ENCODE measurements at regions not wholly inside any gene's neighbourhood (a gene's known extent, or its start where the extent isn't known, plus 50 kb on each side); places are given as distances from the start of the nearest gene placed in this dataset.

DNA sequence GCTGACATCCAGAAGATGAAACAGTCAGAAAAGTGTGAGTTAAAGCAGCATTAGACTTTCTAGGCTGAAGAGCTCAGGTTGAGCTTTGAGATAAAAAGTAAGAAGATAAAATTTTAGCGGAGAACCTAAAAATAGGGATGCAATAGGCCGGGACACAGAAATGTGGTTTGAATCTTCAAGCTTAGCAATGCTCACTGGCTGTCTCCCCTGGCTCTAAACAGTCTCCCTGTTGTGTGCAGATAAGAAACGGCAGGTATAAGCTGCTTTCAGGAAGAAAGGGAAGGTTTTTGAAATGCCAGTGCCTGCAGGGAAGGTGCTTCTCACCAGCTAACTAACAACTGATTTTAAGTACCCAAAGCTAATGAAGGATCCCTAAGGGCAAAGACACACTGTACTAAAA lies 718.7 kb upstream of the SGO1 start (continued):
- no peak for TF ChIP-seq SNAI2 (CRISPR knock-in tag; IDR thresholded peaks at IDR 0.05)

DNA sequence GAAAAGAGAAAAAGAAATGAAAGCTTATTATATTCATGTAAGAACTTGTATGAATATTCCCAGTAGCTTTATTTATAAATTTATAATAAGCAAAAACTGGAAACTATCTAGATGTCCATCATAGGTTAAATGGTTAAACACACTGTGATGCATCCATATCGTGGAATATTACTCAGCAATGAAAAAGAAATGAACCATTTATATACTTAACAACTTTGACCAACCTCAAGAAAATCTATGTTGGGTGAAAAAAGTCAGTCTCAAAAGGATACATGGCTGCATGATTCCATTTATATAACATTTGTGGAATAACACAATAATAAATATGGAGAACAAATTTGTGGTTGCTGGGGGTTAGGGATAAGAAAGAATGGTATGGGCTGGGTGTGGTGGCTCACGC lies 713.0 kb upstream of the SGO1 start:
- TF ChIP-seq, protein P1, sequence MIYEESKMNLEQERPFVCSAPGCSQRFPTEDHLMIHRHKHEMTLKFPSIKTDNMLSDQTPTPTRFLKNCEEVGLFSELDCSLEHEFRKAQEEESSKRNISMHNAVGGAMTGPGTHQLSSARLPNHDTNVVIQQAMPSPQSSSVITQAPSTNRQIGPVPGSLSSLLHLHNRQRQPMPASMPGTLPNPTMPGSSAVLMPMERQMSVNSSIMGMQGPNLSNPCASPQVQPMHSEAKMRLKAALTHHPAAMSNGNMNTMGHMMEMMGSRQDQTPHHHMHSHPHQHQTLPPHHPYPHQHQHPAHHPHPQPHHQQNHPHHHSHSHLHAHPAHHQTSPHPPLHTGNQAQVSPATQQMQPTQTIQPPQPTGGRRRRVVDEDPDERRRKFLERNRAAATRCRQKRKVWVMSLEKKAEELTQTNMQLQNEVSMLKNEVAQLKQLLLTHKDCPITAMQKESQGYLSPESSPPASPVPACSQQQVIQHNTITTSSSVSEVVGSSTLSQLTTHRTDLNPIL (CRISPR knock-in tag; IDR thresholded peaks at IDR 0.05; ENCODE audit: low read depth) = no peak
- TF ChIP-seq ESRRG (CRISPR knock-in tag; IDR thresholded peaks at IDR 0.05) = no peak
- no peak for TF ChIP-seq PATZ1 (CRISPR knock-in tag; IDR thresholded peaks at IDR 0.05; ENCODE audit: borderline replicate concordance)
- no peak for TF ChIP-seq TCF4 (CRISPR knock-in tag; IDR thresholded peaks at IDR 0.05; ENCODE audit: borderline replicate concordance)
- TF ChIP-seq, protein P2, sequence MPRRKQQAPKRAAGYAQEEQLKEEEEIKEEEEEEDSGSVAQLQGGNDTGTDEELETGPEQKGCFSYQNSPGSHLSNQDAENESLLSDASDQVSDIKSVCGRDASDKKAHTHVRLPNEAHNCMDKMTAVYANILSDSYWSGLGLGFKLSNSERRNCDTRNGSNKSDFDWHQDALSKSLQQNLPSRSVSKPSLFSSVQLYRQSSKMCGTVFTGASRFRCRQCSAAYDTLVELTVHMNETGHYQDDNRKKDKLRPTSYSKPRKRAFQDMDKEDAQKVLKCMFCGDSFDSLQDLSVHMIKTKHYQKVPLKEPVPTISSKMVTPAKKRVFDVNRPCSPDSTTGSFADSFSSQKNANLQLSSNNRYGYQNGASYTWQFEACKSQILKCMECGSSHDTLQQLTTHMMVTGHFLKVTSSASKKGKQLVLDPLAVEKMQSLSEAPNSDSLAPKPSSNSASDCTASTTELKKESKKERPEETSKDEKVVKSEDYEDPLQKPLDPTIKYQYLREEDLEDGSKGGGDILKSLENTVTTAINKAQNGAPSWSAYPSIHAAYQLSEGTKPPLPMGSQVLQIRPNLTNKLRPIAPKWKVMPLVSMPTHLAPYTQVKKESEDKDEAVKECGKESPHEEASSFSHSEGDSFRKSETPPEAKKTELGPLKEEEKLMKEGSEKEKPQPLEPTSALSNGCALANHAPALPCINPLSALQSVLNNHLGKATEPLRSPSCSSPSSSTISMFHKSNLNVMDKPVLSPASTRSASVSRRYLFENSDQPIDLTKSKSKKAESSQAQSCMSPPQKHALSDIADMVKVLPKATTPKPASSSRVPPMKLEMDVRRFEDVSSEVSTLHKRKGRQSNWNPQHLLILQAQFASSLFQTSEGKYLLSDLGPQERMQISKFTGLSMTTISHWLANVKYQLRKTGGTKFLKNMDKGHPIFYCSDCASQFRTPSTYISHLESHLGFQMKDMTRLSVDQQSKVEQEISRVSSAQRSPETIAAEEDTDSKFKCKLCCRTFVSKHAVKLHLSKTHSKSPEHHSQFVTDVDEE (CRISPR knock-in tag; IDR thresholded peaks at IDR 0.05) = no peak
- TF ChIP-seq PPARA (CRISPR knock-in tag; IDR thresholded peaks at IDR 0.05; ENCODE audit: borderline replicate concordance) = no peak
- no peak for TF ChIP-seq OSR1 (CRISPR knock-in tag; IDR thresholded peaks at IDR 0.05)
- no peak for TF ChIP-seq BACH2 (CRISPR knock-in tag; IDR thresholded peaks at IDR 0.05; ENCODE audit: borderline replicate concordance)
- no peak for TF ChIP-seq GLIS3 (CRISPR knock-in tag; IDR thresholded peaks at IDR 0.05)
- TF ChIP-seq ZNF565 (CRISPR knock-in tag; conservative IDR thresholded peaks at IDR 0.05; ENCODE audit: low read depth) = no peak
- no peak for TF ChIP-seq SNAI2 (CRISPR knock-in tag; IDR thresholded peaks at IDR 0.05)
- TF ChIP-seq RARB (CRISPR knock-in tag; IDR thresholded peaks at IDR 0.05) = no peak
- no peak for TF ChIP-seq ZFP3 (CRISPR knock-in tag; IDR thresholded peaks at IDR 0.05)
- ATAC-seq = no peak

- no peak for TF ChIP-seq ZFP3 (CRISPR knock-in tag; IDR thresholded peaks at IDR 0.05)
- TF ChIP-seq CSDC2 (CRISPR knock-in tag; IDR thresholded peaks at IDR 0.05) = no peak
- no peak for TF ChIP-seq TCF4 (CRISPR knock-in tag; IDR thresholded peaks at IDR 0.05; ENCODE audit: borderline replicate concordance)
- TF ChIP-seq PATZ1 (CRISPR knock-in tag; IDR thresholded peaks at IDR 0.05; ENCODE audit: borderline replicate concordance) = no peak
- no peak for TF ChIP-seq BACH2 (CRISPR knock-in tag; IDR thresholded peaks at IDR 0.05; ENCODE audit: borderline replicate concordance)
- TF ChIP-seq ESRRG (CRISPR knock-in tag; IDR thresholded peaks at IDR 0.05) = no peak
- TF ChIP-seq SNAI2 (CRISPR knock-in tag; IDR thresholded peaks at IDR 0.05) = no peak
- ATAC-seq = no peak
Observed at GRCh38 chr3:20890111-20890519, 704.1 kb upstream of the SGO1 start.

DNA sequence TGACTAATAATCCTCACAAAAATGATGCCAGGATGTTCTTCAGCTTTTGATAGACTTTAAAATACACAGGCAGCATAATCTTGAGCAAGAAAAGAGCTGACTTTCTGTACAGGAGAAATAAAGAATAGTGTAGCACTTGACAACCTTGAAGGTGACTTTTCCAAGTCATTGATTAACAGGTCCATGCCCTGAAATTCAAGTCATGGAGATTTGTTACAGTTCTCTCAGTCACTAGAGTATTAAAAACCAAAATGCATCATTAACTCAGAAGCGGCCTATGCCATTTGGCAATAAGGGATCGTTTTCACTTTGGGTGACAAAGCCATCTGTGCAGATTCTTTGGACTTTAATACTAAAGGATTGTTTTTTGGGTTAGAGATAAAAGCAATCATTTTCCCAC lies 692.7 kb upstream of the SGO1 start:
- no peak for ATAC-seq
- TF ChIP-seq SNAI2 (CRISPR knock-in tag; IDR thresholded peaks at IDR 0.05) (no peak), ISL1 (CRISPR knock-in tag; IDR thresholded peaks at IDR 0.05) (no peak), ARNTL (CRISPR knock-in tag; IDR thresholded peaks at IDR 0.05; ENCODE audit: borderline replicate concordance, low read depth) (no peak), ZNF70 (CRISPR knock-in tag; IDR thresholded peaks at IDR 0.05) (no peak), ZFP30 (CRISPR knock-in tag; IDR thresholded peaks at IDR 0.05) (no peak), ZNF565 (CRISPR knock-in tag; conservative IDR thresholded peaks at IDR 0.05; ENCODE audit: low read depth) (no peak), POU6F1 (CRISPR knock-in tag; IDR thresholded peaks at IDR 0.05; ENCODE audit: borderline replicate concordance, low read depth) (no peak), RARB (CRISPR knock-in tag; IDR thresholded peaks at IDR 0.05) (no peak), TOX (CRISPR knock-in tag; IDR thresholded peaks at IDR 0.05; ENCODE audit: borderline replicate concordance) (no peak), PATZ1 (CRISPR knock-in tag; IDR thresholded peaks at IDR 0.05; ENCODE audit: borderline replicate concordance) (no peak)
- TF ChIP-seq, protein P1 (CRISPR knock-in tag; IDR thresholded peaks at IDR 0.05; ENCODE audit: low read depth) = no peak

Measured in SK-N-SH treated with all-trans-retinoic acid at 6 μM for 48 hours (cell line).